SK-N-SH (cell line): ENCODE measurements at regions not wholly inside any gene's neighbourhood (a gene's known extent, or its start where the extent isn't known, plus 50 kb on each side); places are given as distances from the start of the nearest gene placed in this dataset.

Source experiments
- EP300 ChIP-seq, 2 experiments: IDR thresholded peaks; 2 replicates each; pipeline versions ENCODE4 v1.4.0 to v1.6.1; 2012; ENCODE audit warnings: borderline replicate concordance in 1 of 2, low read depth in 1 of 2, low read length in 1 of 2
- EZH2phosphoT487 ChIP-seq: fragments of 200-600 bp; sonication (generic); IDR thresholded peaks from 2 replicates; pipeline ENCODE4 v1.6.1; 2017; ENCODE audit warnings: low read depth, mixed run types, mild to moderate bottlenecking, antibody characterized with exemption, moderate library complexity, borderline replicate concordance
- FOXJ3 ChIP-seq: sonication (generic); formaldehyde crosslinking; IDR thresholded peaks from 2 replicates; pipeline ENCODE4 v1.5.1; 2020; ENCODE audit warnings: mild to moderate bottlenecking, missing genetic modification reagents
- GABPA ChIP-seq: IDR thresholded peaks from 2 replicates; pipeline ENCODE4 v1.4.0; 2012; ENCODE audit warnings: low read depth, mild to moderate bottlenecking
- MXI1 ChIP-seq: IDR thresholded peaks from 2 replicates; pipeline ENCODE4 v1.6.1; 2012; ENCODE audit warnings: mild to moderate bottlenecking, low read depth, low read length, improper control_type of control experiment
- POLR2AphosphoS5 ChIP-seq: IDR thresholded peaks from 2 replicates; pipeline ENCODE4 v1.6.1; 2012; ENCODE audit warnings: low read depth, low read length
- RAD21 ChIP-seq: IDR thresholded peaks from 2 replicates; pipeline ENCODE4 v1.6.1; 2012; ENCODE audit warnings: mild to moderate bottlenecking, low read length
- RCOR1 ChIP-seq: fragments of 150-350 bp; IDR thresholded peaks from 2 replicates; pipeline ENCODE4 v1.6.1; 2017; ENCODE audit warnings: antibody characterized with exemption, low read length
- RFX5 ChIP-seq: IDR thresholded peaks from 2 replicates; pipeline ENCODE4 v1.6.1; 2012; ENCODE audit warnings: mild to moderate bottlenecking, improper control_type of control experiment, low read length
- YY1 ChIP-seq: IDR thresholded peaks from 2 replicates; pipeline ENCODE4 v1.4.0; 2012; ENCODE audit warnings: low read depth, mild to moderate bottlenecking
- TF ChIP-seq, protein P1 (sequence below): fragments of 200-600 bp; sonication (generic); IDR thresholded peaks from 2 replicates; pipeline ENCODE4 v1.6.1; 2017; ENCODE audit warnings: antibody characterized with exemption, mild to moderate bottlenecking, moderate library complexity
- TF ChIP-seq, protein P2 (sequence below): IDR thresholded peaks from 2 replicates; pipeline ENCODE4 v1.6.1; 2012; ENCODE audit warnings: mild to moderate bottlenecking, low read depth, low read length, moderate library complexity

DNA sequence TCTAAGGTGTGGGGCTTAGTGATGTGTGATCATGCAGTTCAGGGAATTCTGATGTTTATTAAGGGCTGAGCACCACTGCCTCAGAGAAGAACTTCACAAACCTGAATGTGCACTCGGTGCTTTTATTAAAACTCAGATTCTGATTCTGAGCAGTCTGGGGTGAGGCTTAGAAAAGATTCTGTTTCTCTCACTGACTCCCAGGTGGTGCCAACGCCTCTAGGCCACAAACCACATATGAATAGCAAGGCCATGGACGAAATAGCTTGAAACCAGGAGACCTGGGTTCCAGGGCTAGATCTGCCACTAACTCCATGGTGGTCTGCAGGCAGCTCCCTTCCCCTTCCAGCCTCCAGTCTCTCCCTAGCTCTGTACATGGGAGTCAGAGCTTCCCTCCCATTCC is 169.1 kb downstream of the HS3ST3B1 start:
- no peak for TF ChIP-seq GABPA
- TF ChIP-seq RAD21: no peak
- no peak for TF ChIP-seq EP300 (IDR thresholded peaks at IDR 0.05; ENCODE audit: borderline replicate concordance in 1 of 2, low read depth in 1 of 2, low read length in 1 of 2)
- TF ChIP-seq, protein P1, sequence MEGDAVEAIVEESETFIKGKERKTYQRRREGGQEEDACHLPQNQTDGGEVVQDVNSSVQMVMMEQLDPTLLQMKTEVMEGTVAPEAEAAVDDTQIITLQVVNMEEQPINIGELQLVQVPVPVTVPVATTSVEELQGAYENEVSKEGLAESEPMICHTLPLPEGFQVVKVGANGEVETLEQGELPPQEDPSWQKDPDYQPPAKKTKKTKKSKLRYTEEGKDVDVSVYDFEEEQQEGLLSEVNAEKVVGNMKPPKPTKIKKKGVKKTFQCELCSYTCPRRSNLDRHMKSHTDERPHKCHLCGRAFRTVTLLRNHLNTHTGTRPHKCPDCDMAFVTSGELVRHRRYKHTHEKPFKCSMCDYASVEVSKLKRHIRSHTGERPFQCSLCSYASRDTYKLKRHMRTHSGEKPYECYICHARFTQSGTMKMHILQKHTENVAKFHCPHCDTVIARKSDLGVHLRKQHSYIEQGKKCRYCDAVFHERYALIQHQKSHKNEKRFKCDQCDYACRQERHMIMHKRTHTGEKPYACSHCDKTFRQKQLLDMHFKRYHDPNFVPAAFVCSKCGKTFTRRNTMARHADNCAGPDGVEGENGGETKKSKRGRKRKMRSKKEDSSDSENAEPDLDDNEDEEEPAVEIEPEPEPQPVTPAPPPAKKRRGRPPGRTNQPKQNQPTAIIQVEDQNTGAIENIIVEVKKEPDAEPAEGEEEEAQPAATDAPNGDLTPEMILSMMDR: no peak
- TF ChIP-seq EZH2phosphoT487: no peak
- TF ChIP-seq FOXJ3 (CRISPR knock-in tag): no peak
- no peak for TF ChIP-seq RFX5
- TF ChIP-seq YY1: no peak
- no peak for TF ChIP-seq RCOR1
- no peak for TF ChIP-seq MXI1
- no peak for TF ChIP-seq POLR2AphosphoS5
- TF ChIP-seq, protein P2, sequence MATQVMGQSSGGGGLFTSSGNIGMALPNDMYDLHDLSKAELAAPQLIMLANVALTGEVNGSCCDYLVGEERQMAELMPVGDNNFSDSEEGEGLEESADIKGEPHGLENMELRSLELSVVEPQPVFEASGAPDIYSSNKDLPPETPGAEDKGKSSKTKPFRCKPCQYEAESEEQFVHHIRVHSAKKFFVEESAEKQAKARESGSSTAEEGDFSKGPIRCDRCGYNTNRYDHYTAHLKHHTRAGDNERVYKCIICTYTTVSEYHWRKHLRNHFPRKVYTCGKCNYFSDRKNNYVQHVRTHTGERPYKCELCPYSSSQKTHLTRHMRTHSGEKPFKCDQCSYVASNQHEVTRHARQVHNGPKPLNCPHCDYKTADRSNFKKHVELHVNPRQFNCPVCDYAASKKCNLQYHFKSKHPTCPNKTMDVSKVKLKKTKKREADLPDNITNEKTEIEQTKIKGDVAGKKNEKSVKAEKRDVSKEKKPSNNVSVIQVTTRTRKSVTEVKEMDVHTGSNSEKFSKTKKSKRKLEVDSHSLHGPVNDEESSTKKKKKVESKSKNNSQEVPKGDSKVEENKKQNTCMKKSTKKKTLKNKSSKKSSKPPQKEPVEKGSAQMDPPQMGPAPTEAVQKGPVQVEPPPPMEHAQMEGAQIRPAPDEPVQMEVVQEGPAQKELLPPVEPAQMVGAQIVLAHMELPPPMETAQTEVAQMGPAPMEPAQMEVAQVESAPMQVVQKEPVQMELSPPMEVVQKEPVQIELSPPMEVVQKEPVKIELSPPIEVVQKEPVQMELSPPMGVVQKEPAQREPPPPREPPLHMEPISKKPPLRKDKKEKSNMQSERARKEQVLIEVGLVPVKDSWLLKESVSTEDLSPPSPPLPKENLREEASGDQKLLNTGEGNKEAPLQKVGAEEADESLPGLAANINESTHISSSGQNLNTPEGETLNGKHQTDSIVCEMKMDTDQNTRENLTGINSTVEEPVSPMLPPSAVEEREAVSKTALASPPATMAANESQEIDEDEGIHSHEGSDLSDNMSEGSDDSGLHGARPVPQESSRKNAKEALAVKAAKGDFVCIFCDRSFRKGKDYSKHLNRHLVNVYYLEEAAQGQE: no peak
